Adipocyte (in vitro differentiated cells): ENCODE measurements at regions not wholly inside any gene's neighbourhood (a gene's known extent, or its start where the extent isn't known, plus 50 kb on each side); places are given as distances from the start of the nearest gene placed in this dataset.
"Not testable (repeated sequence)": the region's sequence is repeated elsewhere in the genome, so short reads cannot be mapped to it uniquely, and the experiment has no call there.

Experiments
- DNase-seq: peaks from one replicate; pipeline ENCODE4 v3.0.0-alpha.2; 2015; ENCODE audit warnings: low read depth
- H3K27me3 ChIP-seq: replicated peaks from 2 replicates; pipeline ENCODE4 v1.7.0; 2013; ENCODE audit warnings: mild to moderate bottlenecking, low read length, moderate library complexity; ENCODE audit not compliant: control insufficient read depth, insufficient read depth
- H3K36me3 ChIP-seq: 2 replicates; pipeline ENCODE4 v1.7.0; 2013; ENCODE audit warnings: low read length, mild to moderate bottlenecking, moderate library complexity; ENCODE audit not compliant: control insufficient read depth, insufficient read depth, severe bottlenecking
- H3K4me1 ChIP-seq: 2 replicates; pipeline ENCODE4 v1.7.0; 2013; ENCODE audit warnings: mild to moderate bottlenecking, low read length, moderate library complexity; ENCODE audit not compliant: control insufficient read depth, insufficient read depth
- H3K4me3 ChIP-seq: 2 replicates; pipeline ENCODE4 v1.7.0; 2013; ENCODE audit warnings: mild to moderate bottlenecking, low read length, moderate library complexity
- H3K9ac ChIP-seq: 2 replicates; pipeline ENCODE4 v1.7.0; 2013; ENCODE audit warnings: mild to moderate bottlenecking, low read length, moderate library complexity
- H3K9me3 ChIP-seq: 2 replicates; pipeline ENCODE4 v1.7.0; 2013; ENCODE audit warnings: mild to moderate bottlenecking, low read length, moderate library complexity; ENCODE audit not compliant: control insufficient read depth

- Histone ChIP-seq H3K9ac (no peak overlapping the region), H3K9me3 (no peaks in the 10 kb centered on the region), H3K4me1 (peaks cover 21% of the 10 kb centered on the region), H3K4me3 (no peak overlapping the region), H3K36me3 (no peaks in the 10 kb centered on the region), H3K27me3 (peaks cover 8% of the 10 kb centered on the region)
- no peak for DNase-seq
Observed at GRCh38 chr6:168941036-168941435, 312.6 kb downstream of the THBS2 start.

GRCh38 chr6:168939796-168940195 lies 313.9 kb downstream of the THBS2 start:
- Histone ChIP-seq H3K36me3 (no peaks in the 10 kb centered on the region), H3K27me3 (peaks cover 8% of the 10 kb centered on the region), H3K9ac (no peak overlapping the region), H3K4me1 (peaks cover 21% of the 10 kb centered on the region), H3K9me3 (no peaks in the 10 kb centered on the region), H3K4me3 (no peak overlapping the region)
- no peak for DNase-seq

GRCh38 chr6:168939041-168939440 lies 314.6 kb downstream of the THBS2 start:
- peaks cover 8% of the 10 kb centered on the region for H3K27me3 ChIP-seq
- DNase-seq = no peak
- no peaks in the 10 kb centered on the region for H3K36me3 ChIP-seq
- no peak overlapping the region for H3K4me3 ChIP-seq
- H3K9me3 ChIP-seq = no peaks in the 10 kb centered on the region
- peaks cover 21% of the 10 kb centered on the region for H3K4me1 ChIP-seq
- H3K9ac ChIP-seq = no peak overlapping the region

GRCh38 chr6:168938546-168938945 lies 315.1 kb downstream of the THBS2 start:
- Histone ChIP-seq H3K9me3 (no peaks in the 10 kb centered on the region), H3K9ac (no peak overlapping the region), H3K4me1 (peaks cover 21% of the 10 kb centered on the region), H3K4me3 (no peak overlapping the region), H3K36me3 (no peaks in the 10 kb centered on the region), H3K27me3 (peaks cover 8% of the 10 kb centered on the region)
- no peak for DNase-seq

GRCh38 chr6:168937054-168937453 lies 316.6 kb downstream of the THBS2 start:
- Histone ChIP-seq H3K27me3 (peaks cover 8% of the 10 kb centered on the region), H3K9me3 (no peaks in the 10 kb centered on the region), H3K9ac (no peak overlapping the region), H3K4me3 (no peak overlapping the region), H3K36me3 (no peaks in the 10 kb centered on the region), H3K4me1 (peaks cover 21% of the 10 kb centered on the region)
- DNase-seq = peak; percentile 85

GRCh38 chr6:168935628-168936010 lies 318.0 kb downstream of the THBS2 start:
- DNase-seq = no peak

GRCh38 chr6:168934660-168935627 lies 318.7 kb downstream of the THBS2 start:
- H3K4me3 ChIP-seq = no peak overlapping the region
- H3K9me3 ChIP-seq = no peaks in the 10 kb centered on the region
- peaks cover 4% of the 10 kb centered on the region for H3K27me3 ChIP-seq
- peaks cover 12% of the 10 kb centered on the region for H3K4me1 ChIP-seq
- no peak overlapping the region for H3K9ac ChIP-seq
- peak; percentile 78 for DNase-seq
- no peaks in the 10 kb centered on the region for H3K36me3 ChIP-seq

More at GRCh38 chr6:168935628-168936010, 318.0 kb downstream of the THBS2 start:
- Histone ChIP-seq H3K27me3 (peaks cover 8% of the 10 kb centered on the region), H3K9ac (no peak overlapping the region), H3K36me3 (no peaks in the 10 kb centered on the region), H3K9me3 (no peaks in the 10 kb centered on the region), H3K4me3 (no peak overlapping the region), H3K4me1 (peaks cover 15% of the 10 kb centered on the region)

GRCh38 chr6:168932171-168932570 lies 321.5 kb downstream of the THBS2 start:
- not testable (repeated sequence) for DNase-seq, H3K4me1 ChIP-seq, H3K27me3 ChIP-seq, H3K9ac ChIP-seq, H3K4me3 ChIP-seq, H3K36me3 ChIP-seq, H3K9me3 ChIP-seq

GRCh38 chr6:168931072-168931471 lies 322.6 kb downstream of the THBS2 start:
- not testable (repeated sequence) for H3K27me3 ChIP-seq, H3K4me3 ChIP-seq, H3K9me3 ChIP-seq, H3K9ac ChIP-seq, H3K4me1 ChIP-seq, H3K36me3 ChIP-seq, DNase-seq

GRCh38 chr6:168929871-168930450 lies 323.7 kb downstream of the THBS2 start:
- no peak overlapping the region for H3K4me3 ChIP-seq
- no peaks in the 10 kb centered on the region for H3K27me3 ChIP-seq
- H3K9ac ChIP-seq = no peak overlapping the region
- H3K4me1 ChIP-seq = no peaks in the 10 kb centered on the region
- no peaks in the 10 kb centered on the region for H3K36me3 ChIP-seq
- no peak for DNase-seq
- H3K9me3 ChIP-seq = no peaks in the 10 kb centered on the region

- H3K9me3 ChIP-seq = no peaks in the 10 kb centered on the region
- H3K9ac ChIP-seq = no peak overlapping the region
- no peaks in the 10 kb centered on the region for H3K27me3 ChIP-seq
- no peaks in the 10 kb centered on the region for H3K4me1 ChIP-seq
- no peaks in the 10 kb centered on the region for H3K36me3 ChIP-seq
- no peak overlapping the region for H3K4me3 ChIP-seq
- DNase-seq = no peak
Observed at GRCh38 chr6:168928012-168928411, 325.6 kb downstream of the THBS2 start.
